ENCODE measurements at regions not wholly inside any gene's neighbourhood (a gene's known extent, or its start where the extent isn't known, plus 50 kb on each side); places are given as distances from the start of the nearest gene placed in this dataset.

GRCh38 chr1:208551633-208552320 is 307.6 kb upstream of the PLXNA2 start:
- DNase-seq: no peak

- no peak for DNase-seq
These were observed 308.7 kb upstream of the PLXNA2 start for GRCh38 chr1:208552928-208553327.

- no peak for DNase-seq
These were observed 312.3 kb upstream of the PLXNA2 start for GRCh38 chr1:208556461-208556860.

GRCh38 chr1:208557046-208557722 is 313.0 kb upstream of the PLXNA2 start:
- DNase-seq: peak; percentile 31

- DNase-seq: no peak
These were observed 313.5 kb upstream of the PLXNA2 start for GRCh38 chr1:208557723-208558094.

GRCh38 chr1:208559597-208560329 is 315.6 kb upstream of the PLXNA2 start:
- no peak for DNase-seq

GRCh38 chr1:208562151-208562960 is 318.2 kb upstream of the PLXNA2 start:
- DNase-seq: no peak

GRCh38 chr1:208564466-208564865 is 320.3 kb upstream of the PLXNA2 start:
- DNase-seq: no peak

GRCh38 chr1:208565756-208566440 is 321.7 kb upstream of the PLXNA2 start:
- DNase-seq: no peak

- no peak for DNase-seq
These were observed 325.0 kb upstream of the PLXNA2 start for GRCh38 chr1:208569181-208569580.

- no peak for DNase-seq
These were observed 326.2 kb upstream of the PLXNA2 start for GRCh38 chr1:208570362-208570761.

- DNase-seq: no peak
These were observed 332.2 kb upstream of the PLXNA2 start for GRCh38 chr1:208576425-208576824.

- no peak for DNase-seq
These were observed 333.3 kb upstream of the PLXNA2 start for GRCh38 chr1:208577381-208577905.

GRCh38 chr1:208581209-208581608 is 337.0 kb upstream of the PLXNA2 start:
- no peak for DNase-seq

GRCh38 chr1:208581667-208582066 is 337.5 kb upstream of the PLXNA2 start:
- no peak for DNase-seq

GRCh38 chr1:208584167-208584755 is 340.1 kb upstream of the PLXNA2 start:
- DNase-seq: no peak

GRCh38 chr1:208587110-208587509 is 342.9 kb upstream of the PLXNA2 start:
- DNase-seq: no peak

GRCh38 chr1:208593306-208594006 is 349.3 kb upstream of the PLXNA2 start:
- DNase-seq: no peak

- DNase-seq: no peak
These were observed 351.1 kb upstream of the PLXNA2 start for GRCh38 chr1:208595236-208595635.

GRCh38 chr1:208595745-208596144 is 351.6 kb upstream of the PLXNA2 start:
- no peak for DNase-seq

GRCh38 chr1:208597571-208597970 is 353.4 kb upstream of the PLXNA2 start:
- no peak for DNase-seq
